Gastroesophageal sphincter (tissue), 2 donors: ENCODE measurements at regions not wholly inside any gene's neighbourhood (a gene's known extent, or its start where the extent isn't known, plus 50 kb on each side); places are given as distances from the start of the nearest gene placed in this dataset.

Source experiments
- POLR2A ChIP-seq, 2 donors: fragments of 450-650 bp; IDR thresholded peaks; one replicate each; pipeline ENCODE4 v1.6.1; 2017; ENCODE audit warnings: antibody characterized with exemption in 2 of 2, mild to moderate bottlenecking in 2 of 2, moderate library complexity in 1 of 2
- POLR2AphosphoS5 ChIP-seq: sonication (generic); formaldehyde crosslinking; IDR thresholded peaks from one replicate; pipeline ENCODE4 v1.6.1; 2017; ENCODE audit warnings: antibody characterized with exemption

DNA sequence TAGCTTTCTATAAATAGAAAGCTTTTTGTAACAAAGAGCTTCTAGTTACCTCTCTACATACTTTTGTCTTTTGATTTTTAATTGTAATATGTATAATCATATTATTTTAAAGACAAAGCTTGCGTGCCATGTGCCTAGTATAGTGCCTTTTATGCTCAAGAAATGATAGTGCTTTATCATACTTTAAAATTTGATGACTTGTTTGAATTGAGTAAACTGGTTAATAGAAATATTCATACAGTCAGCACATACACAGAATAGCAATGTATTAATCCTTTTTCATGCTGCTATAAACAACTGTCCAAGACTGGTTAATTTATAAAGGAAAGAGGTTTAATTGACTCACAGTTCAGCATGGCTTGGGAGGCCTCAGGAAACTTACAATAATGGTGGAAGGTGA is 313.0 kb downstream of the FRK start:
- TF ChIP-seq POLR2AphosphoS5 = no peak
- no peak for TF ChIP-seq POLR2A (IDR thresholded peaks at IDR 0.05)
